NB4 (cell line): ENCODE measurements at regions not wholly inside any gene's neighbourhood (a gene's known extent, or its start where the extent isn't known, plus 50 kb on each side); places are given as distances from the start of the nearest gene placed in this dataset.

ENCODE experiments used
- MAX ChIP-seq: IDR thresholded peaks from 2 replicates; pipeline ENCODE4 v1.6.1; 2011; ENCODE audit warnings: low read depth, low read length
- MYC ChIP-seq: IDR thresholded peaks from 2 replicates; pipeline ENCODE4 v1.6.1; 2011; ENCODE audit warnings: low read depth, low read length
- TF ChIP-seq, protein P1 (sequence below): IDR thresholded peaks from one replicate; pipeline ENCODE4 v1.5.1; 2012; ENCODE audit warnings: low read depth, low read length

GRCh38 chr10:10676972-10677371 is 340.7 kb upstream of the CELF2 start:
- TF ChIP-seq, protein P1, sequence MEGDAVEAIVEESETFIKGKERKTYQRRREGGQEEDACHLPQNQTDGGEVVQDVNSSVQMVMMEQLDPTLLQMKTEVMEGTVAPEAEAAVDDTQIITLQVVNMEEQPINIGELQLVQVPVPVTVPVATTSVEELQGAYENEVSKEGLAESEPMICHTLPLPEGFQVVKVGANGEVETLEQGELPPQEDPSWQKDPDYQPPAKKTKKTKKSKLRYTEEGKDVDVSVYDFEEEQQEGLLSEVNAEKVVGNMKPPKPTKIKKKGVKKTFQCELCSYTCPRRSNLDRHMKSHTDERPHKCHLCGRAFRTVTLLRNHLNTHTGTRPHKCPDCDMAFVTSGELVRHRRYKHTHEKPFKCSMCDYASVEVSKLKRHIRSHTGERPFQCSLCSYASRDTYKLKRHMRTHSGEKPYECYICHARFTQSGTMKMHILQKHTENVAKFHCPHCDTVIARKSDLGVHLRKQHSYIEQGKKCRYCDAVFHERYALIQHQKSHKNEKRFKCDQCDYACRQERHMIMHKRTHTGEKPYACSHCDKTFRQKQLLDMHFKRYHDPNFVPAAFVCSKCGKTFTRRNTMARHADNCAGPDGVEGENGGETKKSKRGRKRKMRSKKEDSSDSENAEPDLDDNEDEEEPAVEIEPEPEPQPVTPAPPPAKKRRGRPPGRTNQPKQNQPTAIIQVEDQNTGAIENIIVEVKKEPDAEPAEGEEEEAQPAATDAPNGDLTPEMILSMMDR = no peak
- no peak for TF ChIP-seq MYC
- no peak for TF ChIP-seq MAX
